H7 (cell line): ENCODE measurements at regions not wholly inside any gene's neighbourhood (a gene's known extent, or its start where the extent isn't known, plus 50 kb on each side); places are given as distances from the start of the nearest gene placed in this dataset.
"Not testable (repeated sequence)": the region's sequence is repeated elsewhere in the genome, so short reads cannot be mapped to it uniquely, and the experiment has no call there.

Experiments used
- DNase-seq: peaks from one replicate; pipeline ENCODE4 v3.0.0; 2012
- H3K27me3 ChIP-seq: 2 replicates; pipeline ENCODE4 v1.6.0; 2011; ENCODE audit warnings: mild to moderate bottlenecking, low read length; ENCODE audit not compliant: control insufficient read depth, insufficient read depth
- H3K36me3 ChIP-seq: replicated peaks from 2 replicates; pipeline ENCODE4 v1.5.1; 2011; ENCODE audit warnings: low read length; ENCODE audit not compliant: control insufficient read depth, insufficient read depth
- H3K4me3 ChIP-seq: 2 replicates; pipeline ENCODE4 v1.5.1; 2011; ENCODE audit warnings: low read depth, mild to moderate bottlenecking, control low read depth, low read length, moderate library complexity; ENCODE audit not compliant: insufficient read depth

- Histone ChIP-seq H3K36me3 (no peaks in the 10 kb centered on the region), H3K4me3 (no peak overlapping the region), H3K27me3 (no peaks in the 10 kb centered on the region)
- DNase-seq = no peak
Measured at GRCh38 chr3:166029507-166029906, 192.3 kb upstream of the BCHE start.

- Histone ChIP-seq H3K27me3 (no peaks in the 10 kb centered on the region), H3K4me3 (no peak overlapping the region), H3K36me3 (no peaks in the 10 kb centered on the region)
- DNase-seq = no peak
Measured at GRCh38 chr3:166013073-166013679, 176.0 kb upstream of the BCHE start.

GRCh38 chr3:166011771-166012170, 174.5 kb upstream of the BCHE start:
- no peak for DNase-seq
- H3K4me3 ChIP-seq = no peak overlapping the region
- H3K27me3 ChIP-seq = no peaks in the 10 kb centered on the region
- H3K36me3 ChIP-seq = no peaks in the 10 kb centered on the region

GRCh38 chr3:166005126-166005525, 167.9 kb upstream of the BCHE start:
- no peak for DNase-seq
- H3K36me3 ChIP-seq = no peaks in the 10 kb centered on the region
- H3K27me3 ChIP-seq = no peaks in the 10 kb centered on the region
- H3K4me3 ChIP-seq = no peak overlapping the region

GRCh38 chr3:165994293-165994692, 157.1 kb upstream of the BCHE start:
- H3K27me3 ChIP-seq = no peaks in the 10 kb centered on the region
- no peak overlapping the region for H3K4me3 ChIP-seq
- no peaks in the 10 kb centered on the region for H3K36me3 ChIP-seq
- no peak for DNase-seq

GRCh38 chr3:165984589-165984988, 147.4 kb upstream of the BCHE start:
- no peaks in the 10 kb centered on the region for H3K27me3 ChIP-seq
- no peaks in the 10 kb centered on the region for H3K36me3 ChIP-seq
- H3K4me3 ChIP-seq = no peak overlapping the region
- peak; percentile 22 for DNase-seq

GRCh38 chr3:165983284-165983683, 146.1 kb upstream of the BCHE start:
- no peaks in the 10 kb centered on the region for H3K36me3 ChIP-seq
- no peak overlapping the region for H3K4me3 ChIP-seq
- DNase-seq = no peak
- H3K27me3 ChIP-seq = no peaks in the 10 kb centered on the region

GRCh38 chr3:165981318-165981717, 144.1 kb upstream of the BCHE start:
- no peak overlapping the region for H3K4me3 ChIP-seq
- no peaks in the 10 kb centered on the region for H3K27me3 ChIP-seq
- no peak for DNase-seq
- H3K36me3 ChIP-seq = no peaks in the 10 kb centered on the region

- not testable (repeated sequence) for DNase-seq, H3K4me3 ChIP-seq, H3K27me3 ChIP-seq, H3K36me3 ChIP-seq
Measured at GRCh38 chr3:165960825-165961224, 123.6 kb upstream of the BCHE start.

- Histone ChIP-seq H3K4me3 (no peak overlapping the region), H3K27me3 (no peaks in the 10 kb centered on the region), H3K36me3 (no peaks in the 10 kb centered on the region)
- DNase-seq = no peak
Measured at GRCh38 chr3:165954171-165954570, 116.9 kb upstream of the BCHE start.

- H3K4me3 ChIP-seq = no peak overlapping the region
- no peak for DNase-seq
- H3K27me3 ChIP-seq = no peaks in the 10 kb centered on the region
- H3K36me3 ChIP-seq = no peaks in the 10 kb centered on the region
Measured at GRCh38 chr3:165946360-165946759, 109.1 kb upstream of the BCHE start.

- DNase-seq = no peak
- Histone ChIP-seq H3K27me3 (no peaks in the 10 kb centered on the region), H3K4me3 (no peak overlapping the region), H3K36me3 (no peaks in the 10 kb centered on the region)
Measured at GRCh38 chr3:165938986-165939540, 101.8 kb upstream of the BCHE start.

GRCh38 chr3:165936081-165936480, 98.9 kb upstream of the BCHE start:
- not testable (repeated sequence) for H3K36me3 ChIP-seq, H3K4me3 ChIP-seq, H3K27me3 ChIP-seq, DNase-seq

- not testable (repeated sequence) for H3K4me3 ChIP-seq, H3K27me3 ChIP-seq, H3K36me3 ChIP-seq, DNase-seq
Measured at GRCh38 chr3:165924301-165924791, 87.1 kb upstream of the BCHE start.

- Histone ChIP-seq H3K27me3 (no peaks in the 10 kb centered on the region), H3K36me3 (no peaks in the 10 kb centered on the region), H3K4me3 (no peak overlapping the region)
- DNase-seq = no peak
Measured at GRCh38 chr3:165920984-165921383, 83.8 kb upstream of the BCHE start.

GRCh38 chr3:165919284-165919683, 82.1 kb upstream of the BCHE start:
- H3K4me3 ChIP-seq = no peak overlapping the region
- no peak for DNase-seq
- no peaks in the 10 kb centered on the region for H3K27me3 ChIP-seq
- H3K36me3 ChIP-seq = no peaks in the 10 kb centered on the region
